NT2/D1 (cell line): ENCODE measurements at regions not wholly inside any gene's neighbourhood (a gene's known extent, or its start where the extent isn't known, plus 50 kb on each side); places are given as distances from the start of the nearest gene placed in this dataset.

ENCODE experiments used
- DNase-seq: peaks from one replicate; pipeline ENCODE4 v3.0.0-alpha.2; 2011; ENCODE audit warnings: low read depth, low spot score
- H3K27me3 ChIP-seq: 2 replicates; pipeline ENCODE4 v1.6.0; 2011; ENCODE audit warnings: mild to moderate bottlenecking; ENCODE audit not compliant: insufficient read length, insufficient read depth
- H3K36me3 ChIP-seq: 2 replicates; pipeline ENCODE4 v1.6.1; 2011; ENCODE audit warnings: mild to moderate bottlenecking, low read length, mixed read lengths; ENCODE audit not compliant: insufficient read depth, insufficient read length
- H3K4me1 ChIP-seq: 2 replicates; pipeline ENCODE4 v1.5.1; 2011; ENCODE audit not compliant: insufficient read depth, insufficient read length
- H3K4me3 ChIP-seq: 2 replicates; pipeline ENCODE4 v1.5.1; 2011; ENCODE audit warnings: low read depth; ENCODE audit not compliant: insufficient read length
- H3K9ac ChIP-seq: 2 replicates; pipeline ENCODE4 v1.6.0; 2011; ENCODE audit warnings: low read depth; ENCODE audit not compliant: insufficient read length
- H3K9me3 ChIP-seq: 2 replicates; pipeline ENCODE4 v1.5.1; 2011; ENCODE audit warnings: mild to moderate bottlenecking, low read length; ENCODE audit not compliant: insufficient read depth
- SUZ12 ChIP-seq: IDR thresholded peaks from 2 replicates; pipeline ENCODE4 v1.6.1; 2011; ENCODE audit not compliant: insufficient read length, insufficient read depth; ENCODE audit errors: extremely low read depth
- YY1 ChIP-seq: IDR thresholded peaks from 2 replicates; pipeline ENCODE4 v1.6.1; 2011; ENCODE audit not compliant: insufficient read length, insufficient read depth
- ZNF274 ChIP-seq: IDR thresholded peaks from 2 replicates; pipeline ENCODE4 v1.6.1; 2011; ENCODE audit warnings: mild to moderate bottlenecking, low read depth, low read length

- no peaks in the 10 kb centered on the region for H3K27me3 ChIP-seq
- H3K4me1 ChIP-seq: no peaks in the 10 kb centered on the region
- H3K4me3 ChIP-seq: no peak overlapping the region
- TF ChIP-seq SUZ12 (no peak), YY1 (no peak), ZNF274 (no peak)
- H3K36me3 ChIP-seq: no peaks in the 10 kb centered on the region
- no peak for DNase-seq
- no peaks in the 10 kb centered on the region for H3K9me3 ChIP-seq
- H3K9ac ChIP-seq: no peak overlapping the region
Observed at GRCh38 chr16:63200940-63201339, 1164.7 kb upstream of the CDH8 start.

DNA sequence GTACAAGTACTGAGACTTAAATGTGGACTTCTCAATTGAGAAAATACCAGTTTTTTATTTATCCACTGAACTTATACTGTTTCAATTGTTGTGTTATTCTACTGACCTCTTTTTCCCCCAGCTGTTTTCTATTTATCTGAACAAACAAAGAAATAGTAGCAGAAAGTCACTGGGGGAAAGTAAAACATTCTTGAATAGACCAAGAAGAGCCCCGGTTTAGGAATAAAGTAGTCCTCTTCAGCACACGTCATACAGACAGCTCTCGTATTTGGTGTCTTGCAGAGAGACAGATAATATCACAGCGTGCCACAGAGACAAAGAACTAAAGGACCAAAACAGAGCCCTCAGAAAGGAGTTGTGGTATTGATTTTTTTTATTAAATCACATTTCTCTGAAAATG lies 1159.1 kb upstream of the CDH8 start:
- TF ChIP-seq ZNF274: no peak
- TF ChIP-seq YY1: no peak
- TF ChIP-seq SUZ12: no peak
- no peaks in the 10 kb centered on the region for H3K27me3 ChIP-seq
- no peaks in the 10 kb centered on the region for H3K4me1 ChIP-seq
- no peaks in the 10 kb centered on the region for H3K9me3 ChIP-seq
- H3K4me3 ChIP-seq: no peak overlapping the region
- H3K9ac ChIP-seq: no peak overlapping the region
- DNase-seq: no peak
- H3K36me3 ChIP-seq: no peaks in the 10 kb centered on the region

DNA sequence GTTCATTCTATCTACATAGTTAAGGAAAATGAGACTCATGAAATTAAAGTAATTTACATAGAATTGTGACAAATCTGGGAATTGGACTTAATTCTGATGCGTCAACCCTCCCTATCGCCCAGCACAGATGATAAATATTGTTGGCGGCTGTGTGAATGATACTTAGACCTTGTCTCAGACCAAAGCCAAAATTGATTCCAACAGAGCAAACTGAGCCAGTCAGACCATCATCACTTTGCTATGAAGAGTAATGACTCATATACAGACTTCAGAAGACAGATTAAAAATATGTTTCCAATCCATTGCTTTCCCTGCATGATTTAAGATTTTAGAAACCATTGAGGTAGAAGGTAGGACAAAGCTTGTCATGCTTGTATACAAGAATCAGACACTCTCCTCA lies 1156.7 kb upstream of the CDH8 start:
- Histone ChIP-seq H3K9ac (no peak overlapping the region), H3K27me3 (no peaks in the 10 kb centered on the region), H3K4me3 (no peak overlapping the region), H3K9me3 (no peaks in the 10 kb centered on the region), H3K4me1 (no peaks in the 10 kb centered on the region), H3K36me3 (no peaks in the 10 kb centered on the region)
- DNase-seq: no peak
- TF ChIP-seq SUZ12: no peak
- TF ChIP-seq ZNF274: no peak
- no peak for TF ChIP-seq YY1

DNA sequence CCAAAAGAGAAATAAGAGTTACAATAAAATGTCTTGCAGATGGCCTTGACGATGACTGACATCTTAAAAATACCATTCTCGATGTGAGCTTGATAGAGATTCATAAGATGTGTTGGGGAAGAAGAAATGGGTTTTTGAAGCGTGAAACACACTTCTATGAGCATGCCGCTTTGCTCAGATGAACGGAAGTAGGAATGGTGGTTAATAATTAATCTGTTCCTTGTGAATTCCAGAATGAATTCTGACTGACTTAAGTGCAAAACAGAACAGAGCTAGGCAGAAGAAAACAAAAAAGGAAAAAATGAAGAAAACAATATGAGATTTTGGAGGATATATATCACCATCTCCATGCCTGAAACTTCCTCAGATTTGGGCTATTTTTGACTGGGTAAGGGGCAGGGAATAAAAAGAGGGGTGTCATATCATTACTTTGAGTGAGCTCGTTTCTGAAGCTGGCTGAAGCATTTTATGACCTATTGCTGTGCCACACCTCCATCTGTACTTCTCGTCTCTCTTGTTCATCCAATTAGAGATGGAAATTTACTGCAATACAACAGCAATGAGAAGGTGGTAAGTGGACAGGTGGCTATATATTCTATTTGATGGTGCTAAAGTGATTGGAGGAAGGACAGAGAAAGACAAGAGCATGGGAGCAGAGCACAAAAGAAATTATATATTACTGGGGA lies 1152.0 kb upstream of the CDH8 start:
- H3K9ac ChIP-seq: no peak overlapping the region
- H3K36me3 ChIP-seq: no peaks in the 10 kb centered on the region
- H3K27me3 ChIP-seq: no peaks in the 10 kb centered on the region
- DNase-seq: no peak
- H3K4me3 ChIP-seq: no peak overlapping the region
- H3K4me1 ChIP-seq: no peaks in the 10 kb centered on the region
- TF ChIP-seq YY1: no peak
- no peak for TF ChIP-seq SUZ12
- no peak for TF ChIP-seq ZNF274
- H3K9me3 ChIP-seq: no peaks in the 10 kb centered on the region

DNA sequence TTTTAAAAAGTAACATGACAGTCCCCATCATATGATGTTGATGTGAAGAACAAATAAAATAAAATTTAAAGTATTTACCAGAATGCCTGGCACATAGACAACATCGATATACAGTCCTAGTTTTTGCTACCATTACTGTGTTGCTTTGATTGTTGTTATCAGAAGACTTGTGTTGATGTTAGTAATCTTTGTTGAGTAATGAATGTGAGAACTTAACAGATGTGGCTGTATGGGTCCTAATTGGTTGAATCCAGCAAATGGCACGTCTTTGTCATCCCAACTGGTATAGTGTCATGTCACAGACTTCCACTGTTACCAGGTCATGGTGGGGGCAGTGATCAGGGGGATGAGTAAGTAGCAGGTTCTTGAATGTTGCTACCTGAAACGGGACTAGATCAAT lies 1151.4 kb upstream of the CDH8 start:
- Histone ChIP-seq H3K9me3 (no peaks in the 10 kb centered on the region), H3K4me1 (no peaks in the 10 kb centered on the region)

GRCh38 chr16:63185235-63185780 lies 1149.1 kb upstream of the CDH8 start:
- no peak for TF ChIP-seq SUZ12
- no peak for TF ChIP-seq ZNF274
- TF ChIP-seq YY1: no peak
- no peaks in the 10 kb centered on the region for H3K9me3 ChIP-seq
- DNase-seq: peak; percentile 35

More for the DNA sequence above, 1151.4 kb upstream of the CDH8 start:
- Histone ChIP-seq H3K27me3 (no peaks in the 10 kb centered on the region), H3K4me3 (no peak overlapping the region), H3K9ac (no peak overlapping the region), H3K36me3 (no peaks in the 10 kb centered on the region)
- DNase-seq: no peak
- TF ChIP-seq SUZ12: no peak
- no peak for TF ChIP-seq ZNF274
- TF ChIP-seq YY1: no peak

GRCh38 chr16:63183743-63184142 lies 1147.5 kb upstream of the CDH8 start:
- no peaks in the 10 kb centered on the region for H3K9me3 ChIP-seq
- H3K4me1 ChIP-seq: no peaks in the 10 kb centered on the region
- TF ChIP-seq SUZ12 (no peak), YY1 (no peak), ZNF274 (no peak)
- H3K36me3 ChIP-seq: no peaks in the 10 kb centered on the region
- DNase-seq: no peak
- H3K9ac ChIP-seq: no peak overlapping the region
- no peak overlapping the region for H3K4me3 ChIP-seq
- no peaks in the 10 kb centered on the region for H3K27me3 ChIP-seq

More at GRCh38 chr16:63185235-63185780, 1149.1 kb upstream of the CDH8 start:
- Histone ChIP-seq H3K4me3 (no peak overlapping the region), H3K4me1 (no peaks in the 10 kb centered on the region), H3K27me3 (no peaks in the 10 kb centered on the region), H3K36me3 (no peaks in the 10 kb centered on the region), H3K9ac (no peak overlapping the region)

DNA sequence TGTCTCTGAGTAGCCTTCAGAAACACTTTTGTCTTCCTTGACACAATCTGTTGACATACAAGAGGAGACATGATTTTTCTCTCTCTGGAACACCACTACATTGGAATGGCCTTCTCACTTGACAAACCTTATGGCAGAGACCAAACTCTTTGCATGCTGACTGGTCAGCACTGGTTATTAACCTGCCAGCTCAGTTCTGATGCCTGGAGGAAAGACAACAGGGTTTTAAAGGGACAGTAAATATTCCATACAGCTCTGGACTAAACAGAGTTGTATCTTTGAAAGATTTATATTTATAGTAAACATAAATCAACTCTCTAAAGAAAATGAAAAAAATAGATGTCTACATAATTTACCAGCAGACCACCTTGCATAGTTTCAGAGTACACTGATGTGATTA lies 1139.1 kb upstream of the CDH8 start:
- TF ChIP-seq SUZ12 (no peak), ZNF274 (no peak), YY1 (no peak)
- H3K4me3 ChIP-seq: no peak overlapping the region
- no peak for DNase-seq
- H3K27me3 ChIP-seq: no peaks in the 10 kb centered on the region
- no peak overlapping the region for H3K9ac ChIP-seq
- no peaks in the 10 kb centered on the region for H3K4me1 ChIP-seq
- H3K9me3 ChIP-seq: no peaks in the 10 kb centered on the region
- H3K36me3 ChIP-seq: no peaks in the 10 kb centered on the region
